ENCODE measurements at regions not wholly inside any gene's neighbourhood (a gene's known extent, or its start where the extent isn't known, plus 50 kb on each side); places are given as distances from the start of the nearest gene placed in this dataset.

GRCh38 chr7:25906003-25906402, 246.0 kb upstream of the NFE2L3 start:
- DNase-seq: no peak

GRCh38 chr7:25906760-25907159, 245.2 kb upstream of the NFE2L3 start:
- no peak for DNase-seq

- DNase-seq: no peak
Measured at GRCh38 chr7:25907214-25907613, 244.8 kb upstream of the NFE2L3 start.

GRCh38 chr7:25907731-25908130, 244.3 kb upstream of the NFE2L3 start:
- no peak for DNase-seq

- no peak for DNase-seq
Measured at GRCh38 chr7:25908154-25908949, 243.6 kb upstream of the NFE2L3 start.

- DNase-seq: no peak
Measured at GRCh38 chr7:25911738-25912607, 240.0 kb upstream of the NFE2L3 start.

- no peak for DNase-seq
Measured at GRCh38 chr7:25913598-25914224, 238.3 kb upstream of the NFE2L3 start.

- no peak for DNase-seq
Measured at GRCh38 chr7:25918731-25919130, 233.3 kb upstream of the NFE2L3 start.

GRCh38 chr7:25922296-25922695, 229.7 kb upstream of the NFE2L3 start:
- DNase-seq: no peak

- DNase-seq: no peak
Measured at GRCh38 chr7:25923741-25924460, 228.1 kb upstream of the NFE2L3 start.

GRCh38 chr7:25926009-25926408, 226.0 kb upstream of the NFE2L3 start:
- no peak for DNase-seq

GRCh38 chr7:25926451-25926850, 225.5 kb upstream of the NFE2L3 start:
- no peak for DNase-seq

GRCh38 chr7:25926891-25927625, 224.9 kb upstream of the NFE2L3 start:
- DNase-seq: no peak

- no peak for DNase-seq
Measured at GRCh38 chr7:25927626-25927978, 224.4 kb upstream of the NFE2L3 start.

- DNase-seq: no peak
Measured at GRCh38 chr7:25928549-25929330, 223.3 kb upstream of the NFE2L3 start.

- DNase-seq: no peak
Measured at GRCh38 chr7:25929448-25929847, 222.6 kb upstream of the NFE2L3 start.

GRCh38 chr7:25930492-25931048, 221.4 kb upstream of the NFE2L3 start:
- DNase-seq: no peak

GRCh38 chr7:25931156-25931555, 220.8 kb upstream of the NFE2L3 start:
- DNase-seq: no peak

- no peak for DNase-seq
Measured at GRCh38 chr7:25933921-25934320, 218.1 kb upstream of the NFE2L3 start.

GRCh38 chr7:25940086-25940906, 211.7 kb upstream of the NFE2L3 start:
- DNase-seq: no peak
